Peyer's patch (tissue), 4 donors: ENCODE measurements at regions not wholly inside any gene's neighbourhood (a gene's known extent, or its start where the extent isn't known, plus 50 kb on each side); places are given as distances from the start of the nearest gene placed in this dataset.

Experiments
- DNase-seq, 3 donors: peaks; one replicate each; pipeline ENCODE4 v3.0.0-alpha.2; 2017 to 2019
- H3K27ac ChIP-seq, 4 donors: fragments of 200-600 bp; sonication (generic); one replicate each; pipeline ENCODE4 v1.5.1; 2016 to 2019
- H3K27me3 ChIP-seq, 2 donors: fragments of 200-600 bp; sonication (generic); one replicate each; pipeline ENCODE4 v1.5.1; 2019
- H3K36me3 ChIP-seq, 3 donors: fragments of 200-600 bp; sonication (generic); one replicate each; pipeline ENCODE4 v1.5.1; 2016 to 2019
- H3K4me1 ChIP-seq, 4 donors: fragments of 200-600 bp; sonication (generic); one replicate each; pipeline ENCODE4 v1.5.1; 2016 to 2019
- H3K4me3 ChIP-seq, 4 donors: fragments of 200-600 bp; sonication (generic); 1 replicate in 3 of 4; 2 replicates in 1 of 4; pipeline ENCODE4 v1.5.1; 2016 to 2019; ENCODE audit warnings: mild to moderate bottlenecking in 1 of 4
- H3K9me3 ChIP-seq, 4 donors: fragments of 200-600 bp; sonication (generic); one replicate each; pipeline ENCODE4 v1.5.1; 2016 to 2019; ENCODE audit warnings: mild to moderate bottlenecking in 1 of 4
- POLR2A ChIP-seq, 2 donors: fragments of 450-650 bp; IDR thresholded peaks; one replicate each; pipeline ENCODE4 v1.5.1; 2017; ENCODE audit warnings: antibody characterized with exemption in 2 of 2, mild to moderate bottlenecking in 2 of 2, moderate library complexity in 2 of 2
- TF ChIP-seq, protein P1 (sequence below), 6 experiments: fragments of 450-650 bp in 4 of 6; fragments of 200-600 bp in 2 of 6; sonication (generic) in 1 of 6; IDR thresholded peaks; one replicate each; pipeline ENCODE4 v1.5.1; 2017 to 2019; ENCODE audit warnings: antibody characterized with exemption in 6 of 6, mild to moderate bottlenecking in 3 of 6, moderate library complexity in 1 of 6

DNA sequence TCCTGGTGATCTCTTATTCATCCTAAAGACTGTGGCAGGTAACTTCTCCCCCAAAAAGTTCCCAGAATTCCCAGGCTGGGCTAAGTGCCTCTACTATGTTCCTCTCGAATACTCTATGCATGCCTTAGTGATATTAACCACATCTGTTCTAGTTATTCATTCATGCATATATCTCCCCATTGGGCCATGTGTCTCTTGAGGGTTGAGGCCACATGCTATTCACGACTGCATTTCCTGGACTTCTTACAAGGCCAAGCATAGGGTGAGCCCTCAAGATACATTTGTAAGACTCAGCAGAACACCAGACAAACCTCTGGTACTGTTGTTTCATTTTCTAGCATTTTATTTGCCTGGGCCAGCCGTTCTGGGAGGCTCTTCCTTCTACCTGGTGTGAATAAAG lies 117.0 kb downstream of the EN1 start:
- DNase-seq: no peak
- TF ChIP-seq, protein P1, sequence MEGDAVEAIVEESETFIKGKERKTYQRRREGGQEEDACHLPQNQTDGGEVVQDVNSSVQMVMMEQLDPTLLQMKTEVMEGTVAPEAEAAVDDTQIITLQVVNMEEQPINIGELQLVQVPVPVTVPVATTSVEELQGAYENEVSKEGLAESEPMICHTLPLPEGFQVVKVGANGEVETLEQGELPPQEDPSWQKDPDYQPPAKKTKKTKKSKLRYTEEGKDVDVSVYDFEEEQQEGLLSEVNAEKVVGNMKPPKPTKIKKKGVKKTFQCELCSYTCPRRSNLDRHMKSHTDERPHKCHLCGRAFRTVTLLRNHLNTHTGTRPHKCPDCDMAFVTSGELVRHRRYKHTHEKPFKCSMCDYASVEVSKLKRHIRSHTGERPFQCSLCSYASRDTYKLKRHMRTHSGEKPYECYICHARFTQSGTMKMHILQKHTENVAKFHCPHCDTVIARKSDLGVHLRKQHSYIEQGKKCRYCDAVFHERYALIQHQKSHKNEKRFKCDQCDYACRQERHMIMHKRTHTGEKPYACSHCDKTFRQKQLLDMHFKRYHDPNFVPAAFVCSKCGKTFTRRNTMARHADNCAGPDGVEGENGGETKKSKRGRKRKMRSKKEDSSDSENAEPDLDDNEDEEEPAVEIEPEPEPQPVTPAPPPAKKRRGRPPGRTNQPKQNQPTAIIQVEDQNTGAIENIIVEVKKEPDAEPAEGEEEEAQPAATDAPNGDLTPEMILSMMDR (IDR thresholded peaks at IDR 0.05): no peak
- Histone ChIP-seq H3K27me3 (no peaks in the 10 kb centered on the region), H3K4me3 (no peak overlapping the region), H3K9me3 (no peaks in the 10 kb centered on the region), H3K4me1 (no peaks in the 10 kb centered on the region), H3K27ac (no peak overlapping the region), H3K36me3 (no peaks in the 10 kb centered on the region)

DNA sequence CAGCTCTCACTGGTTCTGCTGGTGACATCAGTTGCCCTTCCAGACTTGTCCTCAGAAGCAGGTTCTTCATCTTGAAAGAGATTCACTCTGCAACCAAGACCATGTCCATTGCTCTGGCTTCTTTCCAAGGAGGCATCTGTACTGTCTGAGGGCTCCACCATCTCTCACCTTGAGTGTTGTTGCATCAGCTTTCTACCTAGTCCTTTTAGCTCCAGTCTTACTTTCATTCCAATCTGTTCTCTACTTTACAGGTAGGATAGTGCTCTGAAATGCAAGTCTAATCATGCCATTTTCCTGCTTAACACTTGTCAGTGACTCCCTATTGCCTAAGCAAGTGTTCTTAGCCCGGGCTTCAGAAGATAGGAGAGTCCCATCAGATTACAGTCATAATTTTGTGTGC lies 117.7 kb downstream of the EN1 start:
- H3K4me3 ChIP-seq: no peak overlapping the region
- no peaks in the 10 kb centered on the region for H3K9me3 ChIP-seq
- no peak overlapping the region for H3K27ac ChIP-seq
- H3K27me3 ChIP-seq: no peaks in the 10 kb centered on the region
- no peak for DNase-seq
- TF ChIP-seq, protein P1 (IDR thresholded peaks at IDR 0.05): no peak
- no peak for TF ChIP-seq POLR2A (IDR thresholded peaks at IDR 0.05)
- no peaks in the 10 kb centered on the region for H3K4me1 ChIP-seq
- H3K36me3 ChIP-seq: no peaks in the 10 kb centered on the region

DNA sequence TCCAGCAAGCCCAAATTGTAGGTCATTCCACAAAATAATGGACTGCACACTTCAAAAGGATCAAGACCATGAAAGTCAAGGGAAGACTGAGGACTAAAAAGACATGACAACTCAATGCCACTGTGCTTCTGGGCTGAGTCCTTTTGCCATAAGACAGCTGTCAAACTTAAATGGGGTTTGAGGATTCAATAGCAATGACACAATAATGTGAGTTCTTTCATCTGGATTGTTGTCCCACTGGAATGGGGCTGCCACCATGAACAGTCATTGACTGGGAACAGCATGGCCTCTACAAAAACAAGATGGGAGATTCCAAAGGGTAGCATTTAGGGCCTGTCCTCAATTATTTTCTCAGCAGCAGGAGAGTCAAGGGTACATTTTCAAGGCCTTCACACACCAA lies 118.5 kb downstream of the EN1 start:
- H3K27me3 ChIP-seq: no peaks in the 10 kb centered on the region
- no peaks in the 10 kb centered on the region for H3K36me3 ChIP-seq
- DNase-seq: no peak
- no peaks in the 10 kb centered on the region for H3K9me3 ChIP-seq
- H3K4me3 ChIP-seq: no peak overlapping the region
- no peak overlapping the region for H3K27ac ChIP-seq
- no peak for TF ChIP-seq POLR2A (IDR thresholded peaks at IDR 0.05)
- TF ChIP-seq, protein P1 (IDR thresholded peaks at IDR 0.05): no peak
- H3K4me1 ChIP-seq: no peaks in the 10 kb centered on the region

DNA sequence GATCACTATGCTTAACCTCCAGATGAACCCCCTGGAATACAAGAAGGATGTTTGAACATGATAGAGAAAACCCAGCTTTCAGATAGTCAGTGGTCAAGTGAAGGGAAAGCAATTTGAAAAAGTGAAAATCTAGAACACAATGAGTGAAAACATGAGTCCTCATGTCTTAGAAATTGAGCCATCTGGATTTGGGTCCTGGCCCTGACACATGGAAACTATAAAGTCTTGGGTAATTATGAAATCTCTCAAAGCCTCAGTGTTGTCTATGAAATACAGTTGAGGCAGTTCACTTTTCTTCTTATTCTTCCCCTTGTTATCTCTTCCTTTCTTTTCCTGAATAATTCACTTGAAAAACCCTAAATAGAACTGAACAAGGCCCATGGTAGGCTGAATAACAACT lies 120.6 kb downstream of the EN1 start:
- no peaks in the 10 kb centered on the region for H3K9me3 ChIP-seq
- no peak overlapping the region for H3K27ac ChIP-seq
- H3K36me3 ChIP-seq: no peaks in the 10 kb centered on the region
- no peaks in the 10 kb centered on the region for H3K4me1 ChIP-seq
- no peak overlapping the region for H3K4me3 ChIP-seq
- TF ChIP-seq, protein P1 (IDR thresholded peaks at IDR 0.05): no peak
- no peaks in the 10 kb centered on the region for H3K27me3 ChIP-seq
- DNase-seq: no peak

DNA sequence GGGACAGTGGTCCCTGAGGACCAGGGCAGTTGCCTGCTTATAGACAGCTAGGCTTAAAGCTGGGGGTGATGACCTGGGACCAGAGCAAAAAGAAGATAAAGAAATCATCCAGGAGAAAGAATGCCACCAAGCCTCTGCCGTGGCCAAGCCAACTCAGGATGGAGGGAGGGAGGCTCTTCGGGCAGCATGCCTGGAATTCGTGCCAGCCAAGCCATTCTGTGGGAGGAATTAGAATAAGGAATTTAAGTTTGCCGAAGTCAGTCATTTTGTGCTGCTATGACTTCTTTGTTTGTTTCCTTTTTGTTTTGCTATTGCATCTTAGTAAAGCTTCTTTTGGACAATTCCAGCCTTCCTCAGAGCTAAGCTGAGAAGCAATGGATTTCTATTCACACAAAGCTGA lies 124.1 kb downstream of the EN1 start:
- Histone ChIP-seq H3K9me3 (no peaks in the 10 kb centered on the region), H3K4me3 (no peak overlapping the region), H3K27me3 (no peaks in the 10 kb centered on the region), H3K36me3 (no peaks in the 10 kb centered on the region), H3K27ac (no peak overlapping the region), H3K4me1 (no peaks in the 10 kb centered on the region)
- no peak for DNase-seq
- TF ChIP-seq, protein P1 (IDR thresholded peaks at IDR 0.05): no peak
- no peak for TF ChIP-seq POLR2A (IDR thresholded peaks at IDR 0.05)

DNA sequence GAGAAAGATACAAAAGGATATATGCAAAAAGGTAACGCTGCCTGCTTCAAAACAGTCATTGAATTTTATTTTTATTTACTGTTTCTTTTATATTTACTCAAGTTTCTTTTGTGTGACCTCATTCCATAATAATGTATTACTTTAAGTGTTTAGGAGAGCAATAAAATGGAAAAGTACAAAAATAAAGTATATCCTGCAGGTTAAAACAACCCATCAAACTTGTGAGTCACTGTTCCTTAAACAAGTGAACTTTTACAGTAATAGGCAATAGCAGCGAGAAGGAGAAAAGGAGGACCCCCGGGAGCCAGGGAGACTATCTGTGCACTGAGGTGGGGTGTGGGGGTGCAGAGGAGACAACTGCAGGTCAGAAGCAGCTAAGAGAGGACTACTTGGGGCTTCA lies 124.5 kb downstream of the EN1 start:
- H3K27ac ChIP-seq: no peak overlapping the region
- H3K4me3 ChIP-seq: no peak overlapping the region
- H3K4me1 ChIP-seq: no peaks in the 10 kb centered on the region
- TF ChIP-seq POLR2A (IDR thresholded peaks at IDR 0.05): no peak
- TF ChIP-seq, protein P1 (IDR thresholded peaks at IDR 0.05): no peak
- no peak for DNase-seq
- H3K27me3 ChIP-seq: no peaks in the 10 kb centered on the region
- H3K9me3 ChIP-seq: no peaks in the 10 kb centered on the region
- H3K36me3 ChIP-seq: no peaks in the 10 kb centered on the region
